ENCODE measurements at regions not wholly inside any gene's neighbourhood (a gene's known extent, or its start where the extent isn't known, plus 50 kb on each side); places are given as distances from the start of the nearest gene placed in this dataset.

- Histone ChIP-seq H3K9ac (ENCODE audit: low read length in 5 of 5) (no peak overlapping the region), H3K4me3 (ENCODE audit: low read depth in 1 of 5, low read length in 5 of 5) (no peak overlapping the region), H3K9me3 (ENCODE audit: control insufficient read depth in 5 of 5, low read length in 5 of 5) (peaks cover 3 to 18% (median 5%) of the 10 kb centered on the region in 5 donors), H3K27me3 (ENCODE audit: control insufficient read depth in 5 of 5, insufficient read depth in 4 of 5, low read length in 5 of 5) (no peaks in the 10 kb centered on the region), H3K36me3 (ENCODE audit: control insufficient read depth in 5 of 5, insufficient read depth in 5 of 5, low read length in 5 of 5) (no peaks in the 10 kb centered on the region), H3K27ac (ENCODE audit: low read depth, low read length) (no peak overlapping the region), H3K4me1 (ENCODE audit: control insufficient read depth in 5 of 5, insufficient read depth in 5 of 5, low read length in 5 of 5) (no peaks in the 10 kb centered on the region)
These were observed 173.2 kb downstream of the SUDS3 start for GRCh38 chr12:118549510-118549980.

- Histone ChIP-seq H3K27me3 (ENCODE audit: control insufficient read depth in 5 of 5, insufficient read depth in 4 of 5, low read length in 5 of 5) (no peaks in the 10 kb centered on the region), H3K27ac (ENCODE audit: low read depth, low read length) (no peak overlapping the region), H3K9ac (ENCODE audit: low read length in 5 of 5) (no peak overlapping the region), H3K4me1 (ENCODE audit: control insufficient read depth in 5 of 5, insufficient read depth in 5 of 5, low read length in 5 of 5) (no peaks in the 10 kb centered on the region), H3K9me3 (ENCODE audit: control insufficient read depth in 5 of 5, low read length in 5 of 5) (peaks cover 0 to 11% (median 3%) of the 10 kb centered on the region in 5 donors), H3K4me3 (ENCODE audit: low read depth in 1 of 5, low read length in 5 of 5) (no peak overlapping the region), H3K36me3 (ENCODE audit: control insufficient read depth in 5 of 5, insufficient read depth in 5 of 5, low read length in 5 of 5) (no peaks in the 10 kb centered on the region)
These were observed 177.6 kb downstream of the SUDS3 start for GRCh38 chr12:118553856-118554504.

GRCh38 chr12:118558941-118559340 lies 182.6 kb downstream of the SUDS3 start:
- H3K9me3 ChIP-seq (ENCODE audit: control insufficient read depth in 5 of 5, low read length in 5 of 5) = no peaks in the 10 kb centered on the region
- H3K36me3 ChIP-seq (ENCODE audit: control insufficient read depth in 5 of 5, insufficient read depth in 5 of 5, low read length in 5 of 5) = no peaks in the 10 kb centered on the region
- no peak overlapping the region for H3K27ac ChIP-seq (ENCODE audit: low read depth, low read length)
- no peak overlapping the region for H3K9ac ChIP-seq (ENCODE audit: low read length in 5 of 5)
- H3K4me1 ChIP-seq (ENCODE audit: control insufficient read depth in 5 of 5, insufficient read depth in 5 of 5, low read length in 5 of 5) = no peaks in the 10 kb centered on the region
- H3K4me3 ChIP-seq (ENCODE audit: low read depth in 1 of 5, low read length in 5 of 5) = no peak overlapping the region
- peaks cover 0 to 2% (median 0%) of the 10 kb centered on the region in 5 donors for H3K27me3 ChIP-seq (ENCODE audit: control insufficient read depth in 5 of 5, insufficient read depth in 4 of 5, low read length in 5 of 5)

- Histone ChIP-seq H3K4me1 (ENCODE audit: control insufficient read depth in 5 of 5, insufficient read depth in 5 of 5, low read length in 5 of 5) (no peaks in the 10 kb centered on the region), H3K36me3 (ENCODE audit: control insufficient read depth in 5 of 5, insufficient read depth in 5 of 5, low read length in 5 of 5) (no peaks in the 10 kb centered on the region), H3K9me3 (ENCODE audit: control insufficient read depth in 5 of 5, low read length in 5 of 5) (no peaks in the 10 kb centered on the region), H3K4me3 (ENCODE audit: low read depth in 1 of 5, low read length in 5 of 5) (no peak overlapping the region), H3K9ac (ENCODE audit: low read length in 5 of 5) (no peak overlapping the region), H3K27me3 (ENCODE audit: control insufficient read depth in 5 of 5, insufficient read depth in 4 of 5, low read length in 5 of 5) (peaks cover 0 to 2% (median 0%) of the 10 kb centered on the region in 5 donors), H3K27ac (ENCODE audit: low read depth, low read length) (no peak overlapping the region)
These were observed 184.4 kb downstream of the SUDS3 start for GRCh38 chr12:118560733-118561132.

GRCh38 chr12:118571730-118572129 lies 195.4 kb downstream of the SUDS3 start:
- no peak overlapping the region for H3K27ac ChIP-seq (ENCODE audit: low read depth, low read length)
- peaks cover 0 to 3% (median 0%) of the 10 kb centered on the region in 5 donors for H3K27me3 ChIP-seq (ENCODE audit: control insufficient read depth in 5 of 5, insufficient read depth in 4 of 5, low read length in 5 of 5)
- no peak overlapping the region for H3K9ac ChIP-seq (ENCODE audit: low read length in 5 of 5)
- H3K36me3 ChIP-seq (ENCODE audit: control insufficient read depth in 5 of 5, insufficient read depth in 5 of 5, low read length in 5 of 5) = no peaks in the 10 kb centered on the region
- peaks cover 7 to 34% (median 24%) of the 10 kb centered on the region in 5 donors for H3K9me3 ChIP-seq (ENCODE audit: control insufficient read depth in 5 of 5, low read length in 5 of 5)
- no peaks in the 10 kb centered on the region for H3K4me1 ChIP-seq (ENCODE audit: control insufficient read depth in 5 of 5, insufficient read depth in 5 of 5, low read length in 5 of 5)
- no peak overlapping the region for H3K4me3 ChIP-seq (ENCODE audit: low read depth in 1 of 5, low read length in 5 of 5)

- no peaks in the 10 kb centered on the region for H3K36me3 ChIP-seq (ENCODE audit: control insufficient read depth in 5 of 5, insufficient read depth in 5 of 5, low read length in 5 of 5)
- H3K4me3 ChIP-seq (ENCODE audit: low read depth in 1 of 5, low read length in 5 of 5) = no peak overlapping the region
- H3K9me3 ChIP-seq (ENCODE audit: control insufficient read depth in 5 of 5, low read length in 5 of 5) = peaks cover 7 to 32% (median 24%) of the 10 kb centered on the region in 5 donors
- H3K4me1 ChIP-seq (ENCODE audit: control insufficient read depth in 5 of 5, insufficient read depth in 5 of 5, low read length in 5 of 5) = no peaks in the 10 kb centered on the region
- no peak overlapping the region for H3K9ac ChIP-seq (ENCODE audit: low read length in 5 of 5)
- H3K27ac ChIP-seq (ENCODE audit: low read depth, low read length) = no peak overlapping the region
- H3K27me3 ChIP-seq (ENCODE audit: control insufficient read depth in 5 of 5, insufficient read depth in 4 of 5, low read length in 5 of 5) = peaks cover 0 to 3% (median 0%) of the 10 kb centered on the region in 5 donors
These were observed 197.9 kb downstream of the SUDS3 start for GRCh38 chr12:118574288-118574687.

- Histone ChIP-seq H3K27ac (ENCODE audit: low read depth, low read length) (no peak overlapping the region), H3K4me1 (ENCODE audit: control insufficient read depth in 5 of 5, insufficient read depth in 5 of 5, low read length in 5 of 5) (no peaks in the 10 kb centered on the region), H3K4me3 (ENCODE audit: low read depth in 1 of 5, low read length in 5 of 5) (no peak overlapping the region), H3K36me3 (ENCODE audit: control insufficient read depth in 5 of 5, insufficient read depth in 5 of 5, low read length in 5 of 5) (no peaks in the 10 kb centered on the region), H3K9ac (ENCODE audit: low read length in 5 of 5) (no peak overlapping the region), H3K27me3 (ENCODE audit: control insufficient read depth in 5 of 5, insufficient read depth in 4 of 5, low read length in 5 of 5) (peaks cover 0 to 3% (median 0%) of the 10 kb centered on the region in 5 donors), H3K9me3 (ENCODE audit: control insufficient read depth in 5 of 5, low read length in 5 of 5) (peaks cover 7 to 27% (median 21%) of the 10 kb centered on the region in 5 donors)
These were observed 199.4 kb downstream of the SUDS3 start for GRCh38 chr12:118575730-118576129.

GRCh38 chr12:118581371-118581770 lies 205.0 kb downstream of the SUDS3 start:
- H3K9ac ChIP-seq (ENCODE audit: low read length in 5 of 5) = no peak overlapping the region
- H3K27me3 ChIP-seq (ENCODE audit: control insufficient read depth in 5 of 5, insufficient read depth in 4 of 5, low read length in 5 of 5) = no peaks in the 10 kb centered on the region
- H3K9me3 ChIP-seq (ENCODE audit: control insufficient read depth in 5 of 5, low read length in 5 of 5) = peaks cover 0 to 6% (median 2%) of the 10 kb centered on the region in 5 donors
- no peaks in the 10 kb centered on the region for H3K36me3 ChIP-seq (ENCODE audit: control insufficient read depth in 5 of 5, insufficient read depth in 5 of 5, low read length in 5 of 5)
- no peak overlapping the region for H3K4me3 ChIP-seq (ENCODE audit: low read depth in 1 of 5, low read length in 5 of 5)
- no peak overlapping the region for H3K27ac ChIP-seq (ENCODE audit: low read depth, low read length)
- H3K4me1 ChIP-seq (ENCODE audit: control insufficient read depth in 5 of 5, insufficient read depth in 5 of 5, low read length in 5 of 5) = no peaks in the 10 kb centered on the region

GRCh38 chr12:118582863-118583262 lies 206.5 kb downstream of the SUDS3 start:
- Histone ChIP-seq H3K27me3 (ENCODE audit: control insufficient read depth in 5 of 5, insufficient read depth in 4 of 5, low read length in 5 of 5) (no peaks in the 10 kb centered on the region), H3K27ac (ENCODE audit: low read depth, low read length) (no peak overlapping the region), H3K4me1 (ENCODE audit: control insufficient read depth in 5 of 5, insufficient read depth in 5 of 5, low read length in 5 of 5) (no peaks in the 10 kb centered on the region), H3K9ac (ENCODE audit: low read length in 5 of 5) (no peak overlapping the region), H3K36me3 (ENCODE audit: control insufficient read depth in 5 of 5, insufficient read depth in 5 of 5, low read length in 5 of 5) (no peaks in the 10 kb centered on the region), H3K4me3 (ENCODE audit: low read depth in 1 of 5, low read length in 5 of 5) (no peak overlapping the region), H3K9me3 (ENCODE audit: control insufficient read depth in 5 of 5, low read length in 5 of 5) (peaks cover 2 to 12% (median 4%) of the 10 kb centered on the region in 5 donors)

- no peaks in the 10 kb centered on the region for H3K36me3 ChIP-seq (ENCODE audit: control insufficient read depth in 5 of 5, insufficient read depth in 5 of 5, low read length in 5 of 5)
- H3K9ac ChIP-seq (ENCODE audit: low read length in 5 of 5) = no peak overlapping the region
- peaks cover 3 to 7% (median 4%) of the 10 kb centered on the region in 5 donors for H3K27me3 ChIP-seq (ENCODE audit: control insufficient read depth in 5 of 5, insufficient read depth in 4 of 5, low read length in 5 of 5)
- H3K4me1 ChIP-seq (ENCODE audit: control insufficient read depth in 5 of 5, insufficient read depth in 5 of 5, low read length in 5 of 5) = no peaks in the 10 kb centered on the region
- no peak overlapping the region for H3K27ac ChIP-seq (ENCODE audit: low read depth, low read length)
- H3K4me3 ChIP-seq (ENCODE audit: low read depth in 1 of 5, low read length in 5 of 5) = no peak overlapping the region
- peaks cover 2 to 12% (median 4%) of the 10 kb centered on the region in 5 donors for H3K9me3 ChIP-seq (ENCODE audit: control insufficient read depth in 5 of 5, low read length in 5 of 5)
These were observed 210.1 kb downstream of the SUDS3 start for GRCh38 chr12:118586433-118586832.
